Osteoblast (primary cell): ENCODE measurements at regions not wholly inside any gene's neighbourhood (a gene's known extent, or its start where the extent isn't known, plus 50 kb on each side); places are given as distances from the start of the nearest gene placed in this dataset.
"Not testable (repeated sequence)": the region's sequence is repeated elsewhere in the genome, so short reads cannot be mapped to it uniquely, and the experiment has no call there.

Experiments
- DNase-seq: peaks from one replicate; pipeline ENCODE4 v3.0.0; 2011; ENCODE audit warnings: low spot score, mixed read lengths; ENCODE audit not compliant: insufficient read length; ENCODE audit errors: missing footprints
- H2AFZ ChIP-seq: 2 replicates; pipeline ENCODE4 v1.6.0; 2011; ENCODE audit warnings: mild to moderate bottlenecking, low read length
- H3K27ac ChIP-seq: 2 replicates; pipeline ENCODE4 v1.5.1; 2011; ENCODE audit warnings: mild to moderate bottlenecking, low read depth, low read length, moderate library complexity
- H3K27me3 ChIP-seq: 2 replicates; pipeline ENCODE4 v1.6.0; 2012; ENCODE audit warnings: mild to moderate bottlenecking, control low read depth, inconsistent platforms, low read length, moderate library complexity; ENCODE audit not compliant: insufficient read depth
- H3K36me3 ChIP-seq: 2 replicates; pipeline ENCODE4 v1.5.1; 2011; ENCODE audit warnings: mild to moderate bottlenecking, low read length, control low read depth, moderate library complexity; ENCODE audit not compliant: insufficient read depth
- H3K4me1 ChIP-seq: 2 replicates; pipeline ENCODE4 v1.5.1; 2011; ENCODE audit warnings: mild to moderate bottlenecking, low read length, control low read depth, moderate library complexity; ENCODE audit not compliant: insufficient read depth
- H3K4me2 ChIP-seq: 2 replicates; pipeline ENCODE4 v1.6.0; 2011; ENCODE audit warnings: mild to moderate bottlenecking, low read length; ENCODE audit not compliant: insufficient read depth
- H3K4me3 ChIP-seq: fragments of 200-600 bp; sonication (generic); 3 replicates; pipeline ENCODE4 v1.5.1; 2012; ENCODE audit warnings: mild to moderate bottlenecking, low read length, inconsistent platforms; ENCODE audit not compliant: insufficient read depth
- H3K79me2 ChIP-seq: 2 replicates; pipeline ENCODE4 v1.6.0; 2012; ENCODE audit warnings: mild to moderate bottlenecking, low read length, control low read depth, inconsistent platforms; ENCODE audit not compliant: insufficient read depth
- H3K9me3 ChIP-seq: 2 replicates; pipeline ENCODE4 v1.5.1; 2011; ENCODE audit warnings: low read depth, low read length, control low read depth
- H4K20me1 ChIP-seq: 2 replicates; pipeline ENCODE4 v1.6.0; 2012; ENCODE audit warnings: mild to moderate bottlenecking, low read length, control low read depth; ENCODE audit not compliant: insufficient read depth

GRCh38 chrX:3905522-3906258 lies 192.2 kb upstream of the PRKX start:
- not testable (repeated sequence) for H2AFZ ChIP-seq, H3K4me2 ChIP-seq, H3K9me3 ChIP-seq, H3K27ac ChIP-seq, H3K4me1 ChIP-seq, H3K27me3 ChIP-seq, H3K36me3 ChIP-seq, H3K4me3 ChIP-seq, H4K20me1 ChIP-seq, H3K79me2 ChIP-seq, DNase-seq

- H3K9me3 ChIP-seq, H3K27ac ChIP-seq, DNase-seq: not testable (repeated sequence)
Measured at GRCh38 chrX:3902222-3902621, 188.8 kb upstream of the PRKX start.

GRCh38 chrX:3896755-3897154 lies 183.3 kb upstream of the PRKX start:
- H3K4me2 ChIP-seq, H3K27me3 ChIP-seq, H3K36me3 ChIP-seq: not testable (repeated sequence)

More at GRCh38 chrX:3902222-3902621, 188.8 kb upstream of the PRKX start:
- not testable (repeated sequence) for H4K20me1 ChIP-seq, H3K27me3 ChIP-seq, H3K4me3 ChIP-seq, H3K79me2 ChIP-seq, H2AFZ ChIP-seq, H3K4me2 ChIP-seq, H3K36me3 ChIP-seq, H3K4me1 ChIP-seq

GRCh38 chrX:3882553-3882920 lies 169.1 kb upstream of the PRKX start:
- not testable (repeated sequence) for H3K4me1 ChIP-seq

More at GRCh38 chrX:3896755-3897154, 183.3 kb upstream of the PRKX start:
- not testable (repeated sequence) for H4K20me1 ChIP-seq, H3K4me1 ChIP-seq, H3K27ac ChIP-seq, DNase-seq, H3K4me3 ChIP-seq, H3K9me3 ChIP-seq, H3K79me2 ChIP-seq, H2AFZ ChIP-seq

GRCh38 chrX:3881898-3882552 lies 168.6 kb upstream of the PRKX start:
- H3K36me3 ChIP-seq, H3K4me1 ChIP-seq, H3K4me3 ChIP-seq, DNase-seq, H2AFZ ChIP-seq, H3K27me3 ChIP-seq, H3K4me2 ChIP-seq, H3K79me2 ChIP-seq, H4K20me1 ChIP-seq, H3K9me3 ChIP-seq, H3K27ac ChIP-seq: not testable (repeated sequence)

More at GRCh38 chrX:3882553-3882920, 169.1 kb upstream of the PRKX start:
- not testable (repeated sequence) for H3K4me2 ChIP-seq, DNase-seq, H2AFZ ChIP-seq, H3K27ac ChIP-seq, H3K79me2 ChIP-seq, H3K36me3 ChIP-seq, H3K27me3 ChIP-seq, H3K9me3 ChIP-seq, H4K20me1 ChIP-seq, H3K4me3 ChIP-seq

GRCh38 chrX:3881255-3881895 lies 167.9 kb upstream of the PRKX start:
- H3K79me2 ChIP-seq, H3K9me3 ChIP-seq, H3K36me3 ChIP-seq, H3K4me3 ChIP-seq, DNase-seq, H2AFZ ChIP-seq, H3K4me1 ChIP-seq, H3K27ac ChIP-seq, H4K20me1 ChIP-seq, H3K27me3 ChIP-seq, H3K4me2 ChIP-seq: not testable (repeated sequence)

GRCh38 chrX:3876393-3876792 lies 162.9 kb upstream of the PRKX start:
- not testable (repeated sequence) for H3K9me3 ChIP-seq, H3K4me3 ChIP-seq, H3K27ac ChIP-seq, H3K36me3 ChIP-seq, H3K4me2 ChIP-seq, DNase-seq, H3K4me1 ChIP-seq, H3K27me3 ChIP-seq, H3K79me2 ChIP-seq, H2AFZ ChIP-seq, H4K20me1 ChIP-seq

GRCh38 chrX:3875638-3876037 lies 162.2 kb upstream of the PRKX start:
- H3K79me2 ChIP-seq, H3K36me3 ChIP-seq, H2AFZ ChIP-seq, H3K9me3 ChIP-seq, H3K27ac ChIP-seq, H3K4me3 ChIP-seq, DNase-seq, H3K4me2 ChIP-seq, H3K27me3 ChIP-seq, H3K4me1 ChIP-seq, H4K20me1 ChIP-seq: not testable (repeated sequence)
